HG02973 (cell line): ENCODE measurements at regions not wholly inside any gene's neighbourhood (a gene's known extent, or its start where the extent isn't known, plus 50 kb on each side); places are given as distances from the start of the nearest gene placed in this dataset.
"Not testable (repeated sequence)": the region's sequence is repeated elsewhere in the genome, so short reads cannot be mapped to it uniquely, and the experiment has no call there.

Experiments
- ATAC-seq: cut with Tn5 transposase; IDR thresholded peaks from one replicate; pipeline ENCODE4 v1.9.1; 2021; ENCODE audit warnings: moderate library complexity; ENCODE audit not compliant: unreplicated experiment

DNA sequence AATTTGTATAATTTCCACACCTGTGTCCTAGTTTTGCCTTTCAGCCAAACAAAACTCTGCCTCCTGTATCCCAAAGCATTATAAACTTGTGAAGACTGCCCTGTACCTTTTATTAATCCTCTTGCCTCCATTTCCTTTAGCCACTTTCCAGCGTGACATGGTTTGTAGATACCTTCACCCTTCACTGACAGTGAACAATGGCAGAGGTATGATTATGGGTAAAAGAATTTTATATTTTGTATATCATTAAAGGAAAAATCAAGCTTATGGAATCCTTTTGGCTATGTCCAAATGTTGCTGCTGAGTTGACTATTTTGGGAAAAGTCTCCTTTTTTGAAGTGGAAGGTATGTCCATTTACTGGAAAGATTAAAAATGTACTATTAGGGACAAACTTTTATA is 251.7 kb downstream of the HNMT start:
- no peak for ATAC-seq

DNA sequence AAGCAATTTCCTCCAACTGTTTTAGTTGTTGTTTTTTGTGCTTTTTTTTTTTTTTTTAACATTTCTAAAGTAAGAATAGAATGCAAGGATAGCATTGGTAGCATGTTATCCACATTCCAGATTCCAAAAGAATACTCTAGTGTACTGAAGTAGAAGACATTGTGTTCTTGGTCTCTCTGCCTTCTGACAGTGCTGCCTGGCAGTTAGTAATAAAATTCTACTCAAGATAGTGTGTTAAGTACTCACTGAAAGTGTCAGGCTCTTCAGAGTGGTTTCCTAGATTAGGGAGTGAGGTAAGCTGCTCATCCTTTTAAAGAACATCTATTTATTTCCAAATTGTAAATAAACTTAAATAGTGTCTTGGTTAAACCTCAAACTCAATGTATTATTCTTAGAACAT is 253.7 kb downstream of the HNMT start:
- ATAC-seq = no peak

DNA sequence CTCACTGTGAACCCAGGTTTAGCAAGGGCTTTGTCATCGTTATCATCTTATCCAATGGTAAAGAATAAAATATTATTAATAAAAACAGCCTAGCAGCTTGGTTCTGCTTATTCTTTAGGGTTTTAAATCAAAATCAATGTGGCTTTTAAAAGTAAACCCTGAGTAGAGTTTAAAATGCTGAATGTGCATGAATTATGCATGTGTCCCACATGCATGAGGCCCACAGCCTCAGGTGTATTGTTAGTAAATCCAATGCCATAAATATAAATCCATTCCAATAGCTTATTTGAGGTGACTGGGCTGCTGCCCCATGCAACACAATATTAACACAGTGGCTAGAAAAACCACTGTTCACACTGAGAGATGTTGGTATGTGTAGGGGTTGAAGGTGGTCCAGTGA is 254.1 kb downstream of the HNMT start:
- ATAC-seq = no peak

DNA sequence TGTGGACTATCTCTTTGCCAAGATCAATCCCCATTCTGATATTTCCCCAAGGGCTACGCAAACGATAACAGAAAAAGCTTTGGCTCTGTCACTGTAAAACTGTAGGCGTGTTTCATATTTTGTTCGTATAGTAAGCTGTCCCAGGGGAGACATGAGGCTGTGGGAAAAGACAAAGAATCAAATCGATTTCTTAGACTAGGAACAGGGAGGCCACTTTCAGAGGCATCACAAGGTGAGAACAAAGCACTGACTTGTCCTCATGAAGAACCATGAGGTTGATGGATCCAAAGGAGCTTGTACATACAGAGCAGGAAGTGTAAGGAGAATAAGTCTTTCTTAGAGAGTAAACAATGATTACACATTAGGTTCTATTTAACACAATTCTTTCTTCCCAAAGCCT is 255.7 kb downstream of the HNMT start:
- no peak for ATAC-seq

DNA sequence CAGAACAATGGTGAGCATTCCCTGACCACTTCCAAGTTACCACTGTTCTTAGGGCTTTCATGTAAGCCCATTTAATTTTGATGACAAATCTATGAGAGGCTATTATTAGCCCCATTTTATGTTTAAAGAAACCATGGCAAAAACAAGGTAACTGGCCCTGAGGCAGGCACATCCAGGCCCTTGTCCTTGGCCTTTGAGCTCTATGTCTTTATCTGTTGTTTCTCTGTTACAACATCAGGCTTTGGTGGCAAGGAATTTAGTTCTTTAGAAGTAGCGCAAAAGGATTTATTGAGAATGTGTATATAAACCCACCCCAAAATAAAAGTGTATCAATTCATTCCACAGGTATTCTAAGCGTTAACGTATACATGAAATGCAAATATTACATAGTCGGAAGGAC is 257.1 kb downstream of the HNMT start:
- no peak for ATAC-seq

DNA sequence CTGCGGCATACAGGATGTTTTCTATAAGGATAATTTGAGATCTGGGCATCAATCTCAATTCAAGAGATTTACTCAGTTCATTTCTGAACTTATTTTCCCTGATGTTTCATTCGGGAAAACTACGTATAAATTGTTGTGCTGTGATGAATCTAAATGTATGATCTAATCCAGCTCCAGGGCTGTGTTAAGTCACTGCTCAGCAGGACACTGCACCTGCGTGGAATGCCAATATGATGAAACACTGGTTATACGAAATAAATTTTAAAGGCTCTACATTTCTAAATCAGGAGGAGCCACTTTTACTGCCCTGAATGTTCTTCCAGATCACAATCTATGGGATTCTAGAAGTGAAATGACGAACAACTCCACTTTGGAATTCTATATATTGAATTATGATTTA is 259.0 kb downstream of the HNMT start:
- no peak for ATAC-seq

DNA sequence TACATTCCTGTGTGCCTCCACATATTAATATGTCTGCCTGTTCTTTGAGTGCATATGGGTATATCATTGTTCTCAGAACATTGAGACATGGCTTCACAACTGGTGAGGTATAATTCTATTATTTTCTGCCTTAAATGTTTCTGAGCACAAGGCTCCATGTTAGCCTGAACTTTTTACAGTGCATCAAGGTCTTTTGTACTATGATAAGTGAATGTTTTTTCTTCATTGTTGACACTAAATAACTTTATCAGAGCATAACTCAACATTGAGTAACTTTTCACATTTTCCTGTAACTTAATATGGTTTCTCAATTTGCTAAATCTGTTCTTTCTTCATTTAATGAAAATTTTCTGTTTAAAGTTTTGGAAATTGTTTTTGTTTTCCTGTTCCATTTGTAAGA is 262.9 kb downstream of the HNMT start:
- ATAC-seq = no peak

DNA sequence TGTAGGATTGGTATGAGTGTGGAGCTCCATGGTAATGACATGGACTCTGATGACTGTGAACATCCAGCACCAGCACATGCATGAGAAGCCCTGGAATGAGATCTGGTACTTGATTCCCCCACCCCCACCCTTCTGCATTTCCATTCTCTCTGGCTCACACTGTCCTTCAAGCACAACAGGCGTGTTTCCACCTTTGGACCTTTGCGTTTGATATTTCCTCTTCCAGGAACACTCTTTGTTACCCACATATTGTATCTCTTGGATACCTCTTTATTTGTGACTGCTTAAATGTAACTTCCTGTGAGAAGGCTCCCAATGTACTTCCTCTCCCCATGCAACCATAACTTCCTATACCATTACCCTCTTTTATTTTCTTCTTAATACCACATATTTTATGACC is 263.8 kb downstream of the HNMT start:
- ATAC-seq = no peak

DNA sequence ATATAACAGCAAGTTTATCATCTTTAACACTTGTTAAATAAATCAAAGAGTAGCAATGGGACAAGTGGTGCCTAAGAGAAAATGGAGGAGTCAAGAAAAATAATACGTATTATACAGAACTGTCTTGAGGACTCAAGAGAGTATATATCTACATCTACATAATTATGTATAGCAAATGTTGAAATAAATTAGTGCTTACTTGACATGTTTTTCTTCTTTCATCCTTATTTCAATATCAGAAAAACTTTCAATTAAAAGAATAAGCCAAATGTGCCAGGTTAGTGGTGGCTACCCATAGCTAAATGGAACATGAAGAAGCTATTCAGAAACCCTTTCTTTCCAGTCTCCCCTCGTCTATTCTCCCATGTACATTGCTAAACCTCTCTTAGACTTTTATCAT is 267.3 kb upstream of the SPOPL start:
- ATAC-seq = no peak

DNA sequence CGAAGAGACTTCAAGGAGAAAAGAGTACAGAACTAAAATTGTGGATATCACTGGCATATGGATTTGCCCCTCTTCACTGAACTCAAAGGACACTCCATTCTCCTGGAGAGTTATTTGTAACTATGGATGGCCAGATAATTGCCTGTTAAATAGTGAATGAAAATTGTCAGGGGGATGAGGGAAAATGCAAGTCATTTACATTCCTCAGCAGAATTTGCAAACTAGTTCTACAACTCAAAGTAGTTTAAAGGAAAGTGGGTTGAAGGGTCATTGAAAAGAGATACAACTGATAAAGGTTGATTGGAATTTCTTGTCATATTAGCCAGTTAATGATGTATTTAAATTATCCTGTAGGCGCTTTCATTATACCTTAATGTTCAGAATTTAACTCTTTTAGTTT is 266.5 kb upstream of the SPOPL start:
- no peak for ATAC-seq

DNA sequence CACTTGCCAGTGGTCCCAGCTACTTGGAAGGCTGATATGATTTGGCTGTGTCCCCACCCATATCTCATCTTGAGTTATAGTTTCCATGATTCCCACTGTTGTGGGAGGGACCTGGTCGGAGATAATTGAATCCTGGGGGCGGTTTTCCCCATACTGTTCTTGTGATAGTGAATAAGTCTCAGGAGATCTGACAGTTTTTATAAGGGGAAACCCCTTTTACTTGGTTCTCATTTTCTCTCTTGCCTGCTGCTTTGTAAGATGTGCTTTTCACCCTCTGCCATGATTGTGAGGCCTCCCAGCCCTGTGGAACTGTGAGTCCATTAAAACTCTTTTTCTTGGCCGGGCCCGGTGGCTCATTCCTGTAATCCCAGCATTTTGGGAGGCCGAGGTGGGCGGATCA is 265.4 kb upstream of the SPOPL start:
- ATAC-seq = no peak

DNA sequence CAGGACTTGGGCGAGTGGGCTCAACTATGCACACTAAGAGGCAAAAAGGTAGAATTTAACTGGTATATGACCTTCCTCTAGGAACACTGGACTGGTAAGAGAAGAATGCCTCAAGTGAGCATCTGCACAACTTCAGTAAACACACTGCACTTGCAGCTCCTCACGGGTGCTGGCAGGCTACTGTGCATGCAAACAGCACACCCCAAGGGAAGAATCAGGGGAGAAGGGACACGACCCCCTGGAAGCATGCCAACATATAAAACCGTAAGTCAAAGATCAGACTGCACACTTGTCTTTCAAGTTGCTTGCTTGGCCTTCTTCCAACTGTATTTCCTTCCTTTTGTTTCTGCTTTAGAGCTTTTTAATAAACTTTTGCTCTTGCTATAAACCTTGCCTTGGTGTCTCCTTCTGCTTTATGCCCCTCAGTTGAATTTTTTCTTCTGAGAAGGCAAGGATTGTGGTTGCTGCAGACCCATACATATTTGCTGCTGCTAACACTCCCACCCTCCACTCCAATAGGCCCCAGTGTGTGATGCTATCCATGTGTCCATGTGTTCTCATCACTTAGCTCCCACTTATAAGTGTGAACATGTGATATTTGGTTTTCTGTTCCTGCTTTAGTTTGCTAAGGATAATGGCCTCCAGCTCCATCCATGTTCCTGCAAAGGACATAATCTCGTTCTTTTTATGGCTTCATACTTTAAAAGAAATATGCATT is 263.7 kb upstream of the SPOPL start:
- ATAC-seq = no peak

DNA sequence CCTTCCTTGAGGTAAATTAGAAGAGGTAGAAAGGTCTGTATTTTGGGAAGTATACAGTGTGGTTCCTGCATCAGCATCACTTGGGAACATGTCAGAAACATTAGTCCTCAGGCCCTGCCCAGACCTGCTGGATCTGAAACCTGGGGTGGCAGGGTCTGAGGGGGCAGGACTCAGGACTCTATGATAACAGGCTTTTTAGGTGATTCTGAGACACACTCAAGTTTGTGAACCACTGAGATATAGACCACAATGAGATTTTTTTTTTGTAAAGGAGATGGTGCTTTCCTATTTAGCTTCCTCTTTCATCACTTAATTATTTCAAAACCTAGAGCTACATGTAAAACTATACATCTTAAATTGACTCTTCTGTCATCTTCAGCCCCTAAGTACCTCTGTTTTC is 262.7 kb upstream of the SPOPL start:
- no peak for ATAC-seq

DNA sequence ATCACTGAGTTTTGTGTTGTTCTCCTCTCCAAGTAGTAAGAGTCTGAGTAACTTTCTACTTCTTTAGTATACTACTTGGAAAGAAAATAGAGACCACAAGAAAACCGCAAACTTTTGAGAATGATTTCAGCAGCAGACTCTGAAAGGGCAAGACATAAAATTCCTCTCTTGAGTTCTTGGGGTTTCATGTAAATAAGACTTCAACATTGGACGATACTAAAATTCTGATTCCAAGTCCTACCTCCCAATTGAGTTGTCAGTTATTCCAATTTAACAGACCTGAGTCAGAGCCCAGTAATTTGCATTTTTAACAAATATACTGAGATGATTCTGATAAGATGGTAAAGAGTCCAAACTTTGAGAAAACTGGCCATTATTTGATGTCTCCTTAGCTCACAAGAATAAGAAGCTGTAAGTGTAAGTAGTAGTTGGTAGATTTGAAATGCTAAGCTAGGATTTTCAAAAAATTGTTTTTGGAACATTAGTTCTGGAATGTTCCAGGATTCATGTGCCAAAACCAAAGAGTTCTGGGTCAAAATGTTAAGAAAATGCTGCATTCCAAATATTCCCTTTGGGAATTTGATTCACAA is 261.6 kb upstream of the SPOPL start:
- no peak for ATAC-seq

DNA sequence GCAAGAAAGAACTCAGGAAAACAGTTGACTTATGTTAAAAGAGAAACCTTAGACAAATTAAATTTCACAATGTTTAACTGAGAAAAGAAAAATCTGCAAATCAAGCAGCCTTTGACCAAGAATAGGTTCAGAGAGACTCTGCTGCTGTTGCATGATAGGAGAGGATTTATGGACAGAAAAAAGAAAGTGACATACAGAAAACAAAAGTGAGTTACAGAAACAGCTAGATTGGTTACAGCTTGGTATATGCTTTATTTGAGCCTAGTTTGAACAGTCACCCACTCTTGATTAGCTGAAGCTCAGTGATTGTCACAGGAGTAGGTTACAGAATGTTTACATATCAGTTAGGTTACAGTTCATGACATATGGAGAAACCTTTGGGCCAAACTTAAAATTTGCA is 258.2 kb upstream of the SPOPL start:
- no peak for ATAC-seq

DNA sequence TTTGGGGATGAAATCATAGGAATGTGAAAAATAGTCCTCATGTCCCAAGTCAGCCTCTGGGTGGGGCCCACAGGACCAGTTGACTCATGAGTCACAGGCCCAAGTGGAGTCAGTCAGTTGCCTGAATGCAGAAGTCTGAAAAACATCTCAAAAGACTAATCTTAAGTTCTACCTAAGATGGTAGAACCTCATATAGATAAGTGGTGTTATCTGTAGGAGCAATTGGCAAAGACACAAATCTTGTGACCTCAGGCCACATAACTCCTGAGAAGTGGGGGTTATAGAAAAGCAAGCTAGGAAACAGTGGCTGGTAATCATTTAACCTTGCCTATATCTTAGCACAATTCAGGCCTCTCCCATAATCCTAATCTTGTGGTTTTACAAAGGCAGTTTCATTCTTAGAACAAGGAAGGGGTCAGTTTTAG is 257.1 kb upstream of the SPOPL start:
- no peak for ATAC-seq

DNA sequence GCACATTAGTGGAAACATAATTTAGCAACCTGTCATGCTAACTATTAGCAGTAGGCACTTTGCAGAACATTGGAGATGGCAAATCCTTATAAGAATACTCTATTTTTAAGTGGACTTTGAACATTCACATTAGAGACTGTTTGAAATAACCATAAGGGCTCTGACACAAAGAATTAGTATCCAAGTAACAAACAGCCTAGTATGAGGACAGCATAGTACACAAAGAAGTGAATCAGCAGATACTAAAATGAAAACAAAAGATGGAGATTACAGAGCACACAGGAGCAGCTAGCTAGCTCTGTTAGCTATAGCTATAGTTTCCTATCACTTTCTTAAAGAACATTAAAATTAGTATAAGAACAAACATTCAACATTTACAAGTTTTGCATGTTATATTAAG is 256.3 kb upstream of the SPOPL start:
- no peak for ATAC-seq

DNA sequence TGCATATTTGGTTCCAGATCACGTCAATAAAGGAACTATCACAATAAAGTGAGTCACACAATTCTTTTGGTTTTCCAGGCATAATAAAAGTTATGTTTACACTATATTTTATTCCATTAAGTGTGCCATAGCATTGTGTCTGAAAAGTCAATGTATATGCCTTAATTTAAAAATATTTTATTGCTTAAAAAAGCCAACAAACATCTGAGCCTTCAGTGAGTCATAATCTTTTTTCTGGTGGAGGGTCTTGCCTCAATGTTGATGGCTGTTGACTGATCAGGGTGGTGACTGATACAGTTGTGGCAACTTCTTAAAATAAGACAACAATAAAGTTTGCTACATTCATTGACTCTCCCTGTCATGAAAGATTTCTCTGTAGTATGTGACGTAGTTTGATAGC is 254.3 kb upstream of the SPOPL start:
- ATAC-seq = no peak

DNA sequence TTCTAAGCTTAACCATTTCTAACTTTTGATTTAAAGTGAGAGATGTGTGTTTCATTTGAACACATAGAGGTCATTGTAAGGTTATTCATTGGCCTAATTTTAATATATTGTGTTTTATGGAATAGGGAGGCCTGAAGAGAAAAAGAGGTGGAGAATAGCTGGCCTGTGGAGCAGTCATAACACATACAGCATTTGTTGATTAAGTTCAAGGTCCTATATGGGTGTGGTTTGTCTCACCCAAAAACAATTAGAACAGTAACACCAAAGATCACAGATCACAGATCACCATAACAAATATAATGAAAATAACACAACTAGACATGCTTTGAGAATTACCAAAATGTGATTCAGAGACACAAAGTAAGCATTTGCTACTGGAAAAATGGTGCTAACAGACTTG is 252.4 kb upstream of the SPOPL start:
- ATAC-seq = no peak

DNA sequence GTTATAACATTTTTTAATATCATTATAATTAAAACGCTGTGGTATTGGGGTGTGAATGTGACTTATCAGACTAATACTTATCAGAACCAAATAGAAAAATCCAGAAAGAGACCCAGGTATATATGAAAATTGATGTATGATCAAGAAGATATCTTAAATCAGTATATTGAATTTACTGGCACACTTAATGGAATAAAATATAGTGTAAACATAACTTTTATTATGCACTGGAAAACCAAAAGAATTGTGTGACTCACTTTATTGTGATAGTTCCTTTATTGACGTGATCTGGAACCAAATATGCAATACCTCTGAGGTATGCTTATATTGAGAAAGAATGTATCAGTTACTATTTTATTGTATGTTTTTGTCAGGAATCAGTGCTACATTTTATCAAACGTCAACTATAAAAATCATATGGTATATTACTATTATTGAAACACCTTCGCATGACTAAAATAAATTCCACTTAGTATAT is 250.7 kb upstream of the SPOPL start:
- not testable (repeated sequence) for ATAC-seq

DNA sequence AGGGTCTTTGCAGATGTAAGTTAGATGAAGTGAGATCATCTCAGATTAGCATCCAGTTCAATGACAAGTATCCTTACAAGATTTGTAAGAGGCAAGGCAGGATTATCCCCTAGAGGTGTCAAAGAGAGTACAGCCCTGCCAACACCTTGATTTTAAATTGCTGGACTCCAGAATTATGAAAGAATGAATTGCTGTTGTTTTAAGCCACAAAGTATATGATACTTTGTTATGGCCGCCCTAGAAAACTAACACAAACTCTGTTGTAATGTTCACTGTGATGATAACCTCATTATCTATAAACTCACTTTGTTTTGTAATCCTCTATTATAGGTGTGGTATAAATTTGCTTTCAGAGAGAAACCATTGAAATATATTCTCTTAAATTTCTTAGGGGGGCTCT is 249.0 kb upstream of the SPOPL start:
- ATAC-seq = no peak

DNA sequence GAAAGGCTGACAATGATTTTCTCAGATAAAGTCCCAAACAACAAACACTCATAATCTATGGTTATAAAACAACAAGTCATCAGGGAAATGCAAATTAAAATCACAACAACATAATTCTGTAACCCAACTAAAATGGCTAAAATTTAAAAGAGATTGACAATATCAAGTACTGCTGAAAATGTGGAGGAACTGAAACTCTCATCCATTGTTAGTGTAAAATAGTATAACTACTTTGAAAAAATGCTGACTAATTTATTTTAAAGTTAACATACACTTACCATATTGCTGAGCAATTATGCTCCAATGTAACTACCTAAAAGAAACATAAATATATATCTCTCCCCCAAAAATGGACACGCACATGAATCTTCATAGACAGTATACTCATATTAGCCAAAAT is 245.9 kb upstream of the SPOPL start:
- ATAC-seq = no peak
